ENCODE measurements at regions not wholly inside any gene's neighbourhood (a gene's known extent, or its start where the extent isn't known, plus 50 kb on each side); places are given as distances from the start of the nearest gene placed in this dataset.

GRCh38 chr11:81492923-81493445 lies 1240.7 kb downstream of the FAM181B start:
- Histone ChIP-seq H3K9me3 (no peaks in the 10 kb centered on the region), H3K27me3 (no peaks in the 10 kb centered on the region), H3K36me3 (no peaks in the 10 kb centered on the region), H3K27ac (no peak overlapping the region), H3K4me3 (no peak overlapping the region), H3K4me1 (no peaks in the 10 kb centered on the region)
- DNase-seq, result no peak
- 85 to 87% methylated on average over 1 of the region's 1 CpG for WGBS, 2 donors
- TF ChIP-seq CTCF (IDR thresholded peaks at IDR 0.05) (no peak), POLR2A (IDR thresholded peaks at IDR 0.05) (no peak), POLR2AphosphoS5 (IDR thresholded peaks at IDR 0.05) (no peak)
- intact Hi-C loops (cut with DNase I), result no loop called here

- intact Hi-C loops (cut with DNase I), result no loop called here
- Histone ChIP-seq H3K4me3 (no peak overlapping the region), H3K27ac (no peak overlapping the region), H3K9me3 (no peaks in the 10 kb centered on the region), H3K36me3 (no peaks in the 10 kb centered on the region), H3K4me1 (no peaks in the 10 kb centered on the region), H3K27me3 (no peaks in the 10 kb centered on the region)
- WGBS, 2 donors, result 60 to 77% methylated on average over 1 of the region's 1 CpG
- TF ChIP-seq CTCF (IDR thresholded peaks at IDR 0.05) (no peak), EP300 (IDR thresholded peaks at IDR 0.05) (no peak), POLR2AphosphoS5 (IDR thresholded peaks at IDR 0.05) (no peak), POLR2A (IDR thresholded peaks at IDR 0.05) (no peak)
- DNase-seq, result no peak
Measured at GRCh38 chr11:81487109-81487508, 1246.6 kb downstream of the FAM181B start.

DNA sequence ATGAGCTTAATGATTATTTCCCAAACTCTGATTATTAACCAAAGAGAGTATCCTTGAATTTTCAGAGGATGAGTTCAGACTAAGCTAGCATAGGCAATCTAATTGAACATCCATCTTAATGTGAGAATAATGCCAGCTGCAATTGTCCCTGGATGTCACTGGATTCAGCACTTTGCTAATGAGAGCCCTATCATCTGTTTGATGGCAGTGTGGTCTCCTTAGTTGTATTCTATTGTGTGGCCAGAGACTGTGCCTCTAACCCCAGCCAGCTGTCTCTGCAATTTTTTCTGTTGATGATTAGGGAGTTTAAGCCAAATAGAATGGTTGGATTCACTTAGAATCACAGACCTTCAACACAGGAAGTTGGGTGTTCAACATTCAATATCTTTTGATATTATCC lies 1249.5 kb downstream of the FAM181B start:
- H3K27ac ChIP-seq, result no peak overlapping the region
- no peaks in the 10 kb centered on the region for H3K9me3 ChIP-seq
- DNase-seq, result no peak
- intact Hi-C loops (cut with DNase I), result no loop called here
- no peaks in the 10 kb centered on the region for H3K4me1 ChIP-seq
- H3K36me3 ChIP-seq, result no peaks in the 10 kb centered on the region
- H3K4me3 ChIP-seq, result no peak overlapping the region
- no peaks in the 10 kb centered on the region for H3K27me3 ChIP-seq
- TF ChIP-seq POLR2AphosphoS5 (IDR thresholded peaks at IDR 0.05) (no peak), CTCF (IDR thresholded peaks at IDR 0.05) (no peak), EP300 (IDR thresholded peaks at IDR 0.05) (no peak), POLR2A (IDR thresholded peaks at IDR 0.05) (no peak)

DNA sequence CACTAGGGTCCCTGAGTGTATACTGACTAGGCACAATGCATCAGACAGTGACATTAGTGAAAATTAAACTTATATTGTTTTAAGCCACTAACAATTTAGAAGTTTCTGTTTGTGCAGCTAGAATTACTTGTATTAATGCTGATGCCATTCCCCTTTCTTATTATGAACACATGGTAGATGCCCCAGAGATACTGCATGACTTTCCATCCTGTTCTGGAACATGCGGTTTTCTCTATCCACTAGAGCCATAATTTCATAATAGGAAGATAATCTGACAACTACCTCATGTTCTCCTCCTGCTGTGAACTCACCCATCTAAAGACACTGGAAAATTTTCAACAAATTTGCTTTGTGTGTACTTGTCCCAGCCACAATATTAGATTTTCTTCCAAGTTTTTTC lies 1256.4 kb downstream of the FAM181B start:
- no peak for DNase-seq
- 92 to 97% methylated on average over 1 of the region's 1 CpG for WGBS, 2 donors
- H3K27me3 ChIP-seq, result no peaks in the 10 kb centered on the region
- no peak overlapping the region for H3K27ac ChIP-seq
- intact Hi-C loops (cut with DNase I), result no loop called here
- no peaks in the 10 kb centered on the region for H3K36me3 ChIP-seq
- no peak for TF ChIP-seq POLR2AphosphoS5 (IDR thresholded peaks at IDR 0.05)
- TF ChIP-seq CTCF (IDR thresholded peaks at IDR 0.05), result no peak
- no peaks in the 10 kb centered on the region for H3K4me1 ChIP-seq
- no peaks in the 10 kb centered on the region for H3K9me3 ChIP-seq
- H3K4me3 ChIP-seq, result no peak overlapping the region

DNA sequence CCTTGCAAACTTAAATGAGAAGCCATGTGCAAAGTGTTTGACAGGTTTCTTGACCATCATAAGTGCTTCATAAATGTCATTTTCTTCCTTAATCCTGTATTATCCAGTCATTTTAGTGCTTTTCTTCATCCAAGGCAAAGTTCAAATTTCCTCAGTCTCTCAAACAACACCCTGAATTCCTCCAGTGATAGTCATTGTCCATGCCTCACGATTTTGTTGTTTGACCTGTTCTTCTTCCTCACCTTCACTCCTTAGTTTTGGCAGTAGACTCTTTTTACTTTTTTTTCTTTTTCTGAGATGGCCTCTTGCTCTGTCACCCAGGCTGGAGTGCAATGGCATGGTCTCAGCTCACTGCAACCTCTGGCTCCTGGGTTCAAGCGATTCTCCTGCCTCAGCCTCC lies 1257.3 kb downstream of the FAM181B start:
- intact Hi-C loops (cut with DNase I), result no loop called here
- TF ChIP-seq POLR2AphosphoS5 (IDR thresholded peaks at IDR 0.05) (no peak), CTCF (IDR thresholded peaks at IDR 0.05) (no peak), EP300 (IDR thresholded peaks at IDR 0.05) (no peak), POLR2A (IDR thresholded peaks at IDR 0.05) (no peak)
- Histone ChIP-seq H3K36me3 (no peaks in the 10 kb centered on the region), H3K4me1 (no peaks in the 10 kb centered on the region), H3K27ac (no peak overlapping the region), H3K9me3 (no peaks in the 10 kb centered on the region), H3K4me3 (no peak overlapping the region), H3K27me3 (no peaks in the 10 kb centered on the region)
- WGBS, 2 donors, result 63 to 84% methylated on average over 2 of the region's 2 CpGs
- DNase-seq, result no peak

Data from sigmoid colon (tissue), 6 donors.